GM23248 (cell line): ENCODE measurements at regions not wholly inside any gene's neighbourhood (a gene's known extent, or its start where the extent isn't known, plus 50 kb on each side); places are given as distances from the start of the nearest gene placed in this dataset.

Source experiments
- DNase-seq: peaks from one replicate; pipeline ENCODE4 v3.0.0-alpha.2; 2015
- H2AFZ ChIP-seq: fragments of 200-600 bp; sonication (generic); 2 replicates; pipeline ENCODE4 v1.6.1; 2016; ENCODE audit warnings: antibody characterized with exemption
- H3F3A ChIP-seq: fragments of 200-600 bp; sonication (generic); 2 replicates; pipeline ENCODE4 v1.6.1; 2016; ENCODE audit warnings: mild to moderate bottlenecking, antibody characterized with exemption, mixed run types; ENCODE audit not compliant: insufficient read depth
- H3K27ac ChIP-seq: fragments of 200-600 bp; sonication (generic); 2 replicates; pipeline ENCODE4 v1.5.1; 2016; ENCODE audit warnings: mild to moderate bottlenecking
- H3K27me3 ChIP-seq: fragments of 200-600 bp; sonication (generic); replicated peaks from 2 replicates; pipeline ENCODE4 v1.6.1; 2016; ENCODE audit warnings: mild to moderate bottlenecking; ENCODE audit not compliant: insufficient read depth
- H3K36me3 ChIP-seq: fragments of 200-600 bp; sonication (generic); 2 replicates; pipeline ENCODE4 v1.6.1; 2016; ENCODE audit warnings: low read depth, mild to moderate bottlenecking
- H3K4me1 ChIP-seq: fragments of 200-600 bp; sonication (generic); 2 replicates; pipeline ENCODE4 v1.6.1; 2016; ENCODE audit warnings: mild to moderate bottlenecking; ENCODE audit not compliant: insufficient read depth
- H3K4me2 ChIP-seq: fragments of 200-600 bp; sonication (generic); one replicate; pipeline ENCODE4 v1.6.1; 2016; ENCODE audit warnings: mild to moderate bottlenecking; ENCODE audit not compliant: unreplicated experiment
- H3K4me3 ChIP-seq: fragments of 200-600 bp; sonication (generic); 2 replicates; pipeline ENCODE4 v1.5.1; 2016; ENCODE audit warnings: mild to moderate bottlenecking
- H3K79me2 ChIP-seq: fragments of 200-600 bp; sonication (generic); 2 replicates; pipeline ENCODE4 v1.6.1; 2016; ENCODE audit warnings: mild to moderate bottlenecking; ENCODE audit not compliant: insufficient read depth
- H3K9ac ChIP-seq: fragments of 200-600 bp; sonication (generic); 2 replicates; pipeline ENCODE4 v1.6.1; 2016; ENCODE audit warnings: mild to moderate bottlenecking
- H3K9me2 ChIP-seq: fragments of 200-600 bp; sonication (generic); 2 replicates; pipeline ENCODE4 v1.6.1; 2016; ENCODE audit warnings: mixed run types, mild to moderate bottlenecking, moderate library complexity; ENCODE audit not compliant: insufficient read depth
- H3K9me3 ChIP-seq: fragments of 200-600 bp; sonication (generic); one replicate; pipeline ENCODE4 v1.6.1; 2017; ENCODE audit warnings: low read depth
- H4K20me1 ChIP-seq: fragments of 200-600 bp; sonication (generic); 2 replicates; pipeline ENCODE4 v1.6.0; 2016; ENCODE audit not compliant: insufficient read depth
- EZH2 ChIP-seq: fragments of 200-600 bp; sonication (generic); IDR thresholded peaks from 2 replicates; pipeline ENCODE4 v1.6.1; 2018; ENCODE audit warnings: antibody characterized with exemption, mild to moderate bottlenecking; ENCODE audit not compliant: insufficient read depth, poor library complexity, severe bottlenecking
- EZH2phosphoT487 ChIP-seq: fragments of 200-600 bp; sonication (generic); IDR thresholded peaks from 2 replicates; pipeline ENCODE4 v1.6.1; 2018; ENCODE audit warnings: antibody characterized with exemption, moderate library complexity, mild to moderate bottlenecking, low read depth; ENCODE audit not compliant: insufficient read depth
- WGBS, 2 experiments: methylation state at CpG; one replicate each; pipeline ENCODE4 v1.1.6; 2015 to 2017; ENCODE audit warnings: low lambda C conversion rate in 2 of 2, low coverage in 1 of 2; ENCODE audit errors: missing lambda C conversion rate in 2 of 2; 5-methylcytosine and 5-hydroxymethylcytosine counted together
- in situ Hi-C: fragments of 300-500 bp; cut with MboI; formaldehyde crosslinking; loops from 2 replicates; pipeline ENCODE4 v1.15.0; 2020

DNA sequence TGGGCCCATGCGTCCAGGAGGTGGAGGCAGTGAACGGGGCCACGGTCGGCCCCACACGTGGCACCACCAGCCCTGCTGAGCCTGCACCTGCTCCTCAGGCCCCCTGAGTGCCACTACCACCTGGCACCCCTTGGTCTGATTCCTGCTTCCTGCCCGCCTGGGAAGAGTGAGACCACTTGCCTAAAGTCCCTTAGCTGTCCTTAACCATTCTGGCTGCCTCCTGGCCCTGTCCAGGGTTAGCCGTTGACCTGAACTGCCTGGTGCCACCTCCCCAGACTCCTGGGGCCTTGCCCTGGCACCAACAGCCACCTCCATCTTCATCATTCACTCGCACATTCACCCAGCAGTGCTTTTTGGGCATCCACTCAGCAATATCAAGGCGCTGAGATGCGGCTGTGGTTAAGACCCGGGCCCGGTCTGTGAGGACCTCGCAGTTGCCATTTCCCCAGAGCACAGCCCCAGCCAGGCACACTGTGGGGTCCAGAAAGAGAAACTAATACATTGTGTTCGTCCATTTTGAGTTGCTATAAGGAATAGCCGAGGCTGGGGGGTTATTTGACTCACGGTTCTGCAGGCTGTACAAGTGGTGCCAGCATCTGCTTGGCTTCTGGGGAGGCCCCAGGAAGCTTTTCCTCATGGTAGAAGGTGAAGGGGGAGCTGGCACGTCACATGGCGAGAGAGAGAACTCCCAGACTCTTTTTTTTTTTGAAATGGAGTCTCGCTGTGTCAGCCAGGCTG, 318.4 kb downstream of the SEC14L1 start:
- Histone ChIP-seq H3K27ac (no peak overlapping the region), H3K79me2 (peaks cover 99% of the 10 kb centered on the region), H3K4me2 (no peak overlapping the region), H3K9me2 (no peaks in the 10 kb centered on the region), H4K20me1 (peaks cover 11% of the 10 kb centered on the region; the same call in 1 of the 2 replicates), H3F3A (peaks cover 11% of the 10 kb centered on the region; the same call in 1 of the 2 replicates), H2AFZ (no peak overlapping the region), H3K9me3 (no peaks in the 10 kb centered on the region), H3K27me3 (no peaks in the 10 kb centered on the region), H3K4me1 (0 out of 2 replicates have a peak, but pooled peaks cover 3% of the 10 kb centered on the region), H3K9ac (no peak overlapping the region), H3K4me3 (no peak overlapping the region), H3K36me3 (no peaks in the 10 kb centered on the region)
- 96% methylated on average over 19 of the region's 19 CpGs for WGBS, 2 experiments
- DNase-seq = no peak
- TF ChIP-seq EZH2 (no peak), EZH2phosphoT487 (no peak)
- in situ Hi-C loops = no loop called here

DNA sequence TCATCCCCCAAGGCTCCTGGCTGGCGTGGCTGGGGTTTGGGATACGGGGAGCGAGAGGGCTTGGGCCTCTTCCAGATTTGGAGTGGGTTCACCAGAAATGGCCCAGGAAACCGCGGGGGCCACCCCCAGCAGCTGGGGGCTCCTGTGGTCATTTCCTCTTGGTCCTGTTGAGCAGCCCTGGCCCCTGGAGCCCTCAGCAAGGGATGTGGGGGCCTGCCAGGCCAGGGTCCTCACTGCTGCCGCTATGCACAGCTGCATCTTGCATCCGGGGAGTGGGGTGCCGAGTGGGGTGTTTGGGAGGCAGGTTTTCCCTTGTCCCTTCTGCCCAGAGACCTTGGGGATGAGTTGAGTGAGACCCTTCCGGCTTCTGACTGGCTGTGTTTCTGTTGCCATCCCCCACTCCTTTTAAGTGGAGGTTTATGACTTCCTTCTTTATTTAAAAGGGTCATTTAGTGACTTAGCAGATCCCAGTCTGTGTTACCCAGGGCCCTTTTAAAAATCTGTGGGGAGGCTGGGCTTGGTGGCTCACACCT, 319.8 kb downstream of the SEC14L1 start:
- Histone ChIP-seq H3K36me3 (no peaks in the 10 kb centered on the region), H2AFZ (no peak overlapping the region), H3K9me3 (no peaks in the 10 kb centered on the region), H3K9ac (no peak overlapping the region), H3K27me3 (no peaks in the 10 kb centered on the region), H4K20me1 (peaks cover 16% of the 10 kb centered on the region; the same call in 1 of the 2 replicates), H3K9me2 (no peaks in the 10 kb centered on the region), H3K27ac (no peak overlapping the region), H3K4me1 (peaks cover 11% of the 10 kb centered on the region; the same call in 1 of the 2 replicates), H3K4me3 (no peak overlapping the region), H3K4me2 (no peak overlapping the region), H3K79me2 (peaks cover 99% of the 10 kb centered on the region), H3F3A (peaks cover 11% of the 10 kb centered on the region; the same call in 1 of the 2 replicates)
- WGBS, 2 experiments = 62 to 67% methylated on average over 9 of the region's 9 CpGs
- TF ChIP-seq EZH2 = no peak
- no peak for TF ChIP-seq EZH2phosphoT487
- in situ Hi-C loops = no loop called here
- no peak for DNase-seq

DNA sequence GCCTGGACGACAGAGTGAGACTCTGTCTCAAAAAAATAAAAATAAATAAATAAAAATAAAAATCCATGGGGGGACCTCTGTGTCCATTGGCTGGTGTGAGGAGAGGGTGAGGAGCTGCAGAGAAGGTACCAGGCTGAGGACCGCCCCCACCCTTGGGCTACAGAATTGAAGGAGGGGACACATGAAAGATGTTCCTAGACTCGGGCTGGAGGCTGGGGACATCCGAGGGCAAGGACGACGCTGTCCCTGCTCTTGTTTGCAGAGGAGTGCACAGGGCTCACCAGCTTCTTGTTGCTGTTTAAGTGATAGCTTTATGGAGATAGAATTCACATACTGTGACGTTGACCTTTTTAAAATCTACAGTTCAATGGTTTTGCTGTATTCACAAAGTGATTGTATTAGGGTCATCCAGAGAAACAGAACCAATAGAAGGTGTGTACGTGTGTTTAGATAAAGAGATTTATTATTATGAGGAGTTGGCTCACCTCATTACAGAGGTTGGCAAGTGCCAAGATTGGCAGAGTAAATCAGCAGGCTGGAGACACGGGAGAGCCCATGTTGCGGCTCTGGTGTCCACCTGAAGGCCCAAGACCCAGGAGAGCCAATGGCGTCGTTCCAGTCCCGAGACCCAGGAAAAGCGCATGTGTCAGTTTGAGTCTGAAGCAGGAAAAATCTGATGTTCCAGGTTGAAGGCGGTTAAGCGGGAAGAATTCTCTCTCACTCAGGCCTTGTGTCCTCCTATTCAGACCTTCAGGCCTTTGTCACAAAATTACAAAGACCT, 320.7 kb downstream of the SEC14L1 start:
- H3K9ac ChIP-seq = no peak overlapping the region
- H3K4me1 ChIP-seq = peaks cover 19% of the 10 kb centered on the region
- in situ Hi-C loops = no loop called here
- peaks cover 16% of the 10 kb centered on the region; the same call in 1 of the 2 replicates for H4K20me1 ChIP-seq
- H3K4me2 ChIP-seq = no peak overlapping the region
- no peak overlapping the region for H3K4me3 ChIP-seq
- 91 to 95% methylated on average over 16 of the region's 16 CpGs for WGBS, 2 experiments
- DNase-seq = no peak
- TF ChIP-seq EZH2phosphoT487 (no peak), EZH2 (no peak)
- no peaks in the 10 kb centered on the region for H3K27me3 ChIP-seq
- no peak overlapping the region for H2AFZ ChIP-seq
- H3K79me2 ChIP-seq = peaks cover 100% of the 10 kb centered on the region
- H3K27ac ChIP-seq = no peak overlapping the region
- H3K36me3 ChIP-seq = no peaks in the 10 kb centered on the region
- H3K9me2 ChIP-seq = no peaks in the 10 kb centered on the region
- H3F3A ChIP-seq = peaks cover 11% of the 10 kb centered on the region; the same call in 1 of the 2 replicates
- H3K9me3 ChIP-seq = no peaks in the 10 kb centered on the region

DNA sequence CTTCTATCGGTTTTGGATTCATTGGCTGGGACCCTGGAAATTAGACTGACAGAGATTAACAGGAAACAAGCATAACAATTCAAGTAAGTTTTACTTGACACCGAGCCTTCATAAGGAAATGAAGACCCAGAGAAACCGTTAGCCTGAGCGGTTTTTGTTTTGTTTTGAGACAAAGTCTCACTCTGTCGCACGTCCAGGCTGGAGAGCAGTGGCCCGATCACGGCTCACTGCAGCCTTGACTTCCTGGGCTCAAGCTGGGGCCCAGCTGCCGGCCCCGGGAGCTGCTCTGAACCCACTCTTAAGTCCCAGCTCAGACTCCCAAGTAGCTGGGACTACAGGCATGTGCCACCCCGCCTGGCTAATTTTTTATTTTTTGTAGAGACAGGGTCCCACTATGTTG, 321.3 kb downstream of the SEC14L1 start:
- DNase-seq = no peak
- no peaks in the 10 kb centered on the region for H3K36me3 ChIP-seq
- no peak overlapping the region for H3K9ac ChIP-seq
- WGBS, 2 experiments = 74 to 76% methylated on average over 11 of the region's 11 CpGs
- peaks cover 11% of the 10 kb centered on the region; the same call in 1 of the 2 replicates for H3F3A ChIP-seq
- TF ChIP-seq EZH2 = no peak
- TF ChIP-seq EZH2phosphoT487 = no peak
- peaks cover 19% of the 10 kb centered on the region for H3K4me1 ChIP-seq
- no peak overlapping the region for H3K4me3 ChIP-seq
- peaks cover 16% of the 10 kb centered on the region; the same call in 1 of the 2 replicates for H4K20me1 ChIP-seq
- in situ Hi-C loops = no loop called here
- no peaks in the 10 kb centered on the region for H3K9me3 ChIP-seq
- peaks cover 100% of the 10 kb centered on the region for H3K79me2 ChIP-seq
- H3K27ac ChIP-seq = no peak overlapping the region
- H3K9me2 ChIP-seq = no peaks in the 10 kb centered on the region
- no peaks in the 10 kb centered on the region for H3K27me3 ChIP-seq
- no peak overlapping the region for H2AFZ ChIP-seq
- no peak overlapping the region for H3K4me2 ChIP-seq
